ENCODE measurements at regions not wholly inside any gene's neighbourhood (a gene's known extent, or its start where the extent isn't known, plus 50 kb on each side); places are given as distances from the start of the nearest gene placed in this dataset.

DNA sequence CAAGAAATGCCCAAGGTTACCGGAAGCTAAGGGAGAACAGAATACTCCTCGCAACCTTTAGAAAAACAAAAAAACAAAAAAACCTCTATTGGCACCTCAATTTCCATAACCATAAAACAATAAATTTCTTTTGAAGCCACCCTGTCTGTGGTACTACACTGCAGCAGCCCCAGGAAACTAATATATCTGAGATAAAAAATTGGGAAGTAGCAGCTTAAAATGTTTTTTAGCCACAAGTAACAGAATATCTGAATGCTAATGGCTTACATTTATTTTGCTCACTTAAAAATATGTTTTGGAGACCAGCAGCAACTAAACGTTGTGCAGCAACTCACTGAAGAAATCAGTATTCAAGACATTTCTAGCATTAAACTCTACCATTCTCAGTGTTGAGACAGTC, 969.6 kb downstream of the DNAH5 start:
- TF ChIP-seq, protein P1, sequence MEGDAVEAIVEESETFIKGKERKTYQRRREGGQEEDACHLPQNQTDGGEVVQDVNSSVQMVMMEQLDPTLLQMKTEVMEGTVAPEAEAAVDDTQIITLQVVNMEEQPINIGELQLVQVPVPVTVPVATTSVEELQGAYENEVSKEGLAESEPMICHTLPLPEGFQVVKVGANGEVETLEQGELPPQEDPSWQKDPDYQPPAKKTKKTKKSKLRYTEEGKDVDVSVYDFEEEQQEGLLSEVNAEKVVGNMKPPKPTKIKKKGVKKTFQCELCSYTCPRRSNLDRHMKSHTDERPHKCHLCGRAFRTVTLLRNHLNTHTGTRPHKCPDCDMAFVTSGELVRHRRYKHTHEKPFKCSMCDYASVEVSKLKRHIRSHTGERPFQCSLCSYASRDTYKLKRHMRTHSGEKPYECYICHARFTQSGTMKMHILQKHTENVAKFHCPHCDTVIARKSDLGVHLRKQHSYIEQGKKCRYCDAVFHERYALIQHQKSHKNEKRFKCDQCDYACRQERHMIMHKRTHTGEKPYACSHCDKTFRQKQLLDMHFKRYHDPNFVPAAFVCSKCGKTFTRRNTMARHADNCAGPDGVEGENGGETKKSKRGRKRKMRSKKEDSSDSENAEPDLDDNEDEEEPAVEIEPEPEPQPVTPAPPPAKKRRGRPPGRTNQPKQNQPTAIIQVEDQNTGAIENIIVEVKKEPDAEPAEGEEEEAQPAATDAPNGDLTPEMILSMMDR (IDR thresholded peaks at IDR 0.05): no peak
- TF ChIP-seq POLR2AphosphoS5 (IDR thresholded peaks at IDR 0.05): no peak
- TF ChIP-seq EP300 (IDR thresholded peaks at IDR 0.05): no peak

Measured in sigmoid colon (tissue), 4 donors.